Fibroblast of the conjunctiva (primary cell): ENCODE measurements at regions not wholly inside any gene's neighbourhood (a gene's known extent, or its start where the extent isn't known, plus 50 kb on each side); places are given as distances from the start of the nearest gene placed in this dataset.
"Not testable (repeated sequence)": the region's sequence is repeated elsewhere in the genome, so short reads cannot be mapped to it uniquely, and the experiment has no call there.

Source experiments
- DNase-seq: peaks from one replicate; pipeline ENCODE4 v3.0.0-alpha.2; 2010; ENCODE audit warnings: low read depth

- DNase-seq, result no peak
Measured at GRCh38 chr1:198934426-198934825, 295.6 kb downstream of the PTPRC start.

GRCh38 chr1:198934901-198935305 lies 296.1 kb downstream of the PTPRC start:
- DNase-seq, result no peak

- DNase-seq, result peak; percentile 87
Measured at GRCh38 chr1:198935306-198935921, 296.6 kb downstream of the PTPRC start.

GRCh38 chr1:198936371-198937083 lies 297.7 kb downstream of the PTPRC start:
- no peak for DNase-seq

- peak; percentile 92 for DNase-seq
Measured at GRCh38 chr1:198937231-198938031, 298.6 kb downstream of the PTPRC start.

GRCh38 chr1:198939286-198939685 lies 300.4 kb downstream of the PTPRC start:
- DNase-seq, result no peak

GRCh38 chr1:198939956-198940355 lies 301.1 kb downstream of the PTPRC start:
- DNase-seq, result no peak

GRCh38 chr1:198942466-198942865 lies 303.6 kb downstream of the PTPRC start:
- DNase-seq, result no peak

GRCh38 chr1:198943484-198944187 lies 304.8 kb downstream of the PTPRC start:
- DNase-seq, result no peak

- no peak for DNase-seq
Measured at GRCh38 chr1:198947456-198947855, 308.6 kb downstream of the PTPRC start.

GRCh38 chr1:198948895-198949659 lies 310.2 kb downstream of the PTPRC start:
- no peak for DNase-seq

- no peak for DNase-seq
Measured at GRCh38 chr1:198950036-198950435, 311.2 kb downstream of the PTPRC start.

- DNase-seq, result no peak
Measured at GRCh38 chr1:198955085-198955484, 316.2 kb downstream of the PTPRC start.

- DNase-seq, result no peak
Measured at GRCh38 chr1:198957044-198957443, 318.2 kb downstream of the PTPRC start.

GRCh38 chr1:198959032-198959431 lies 320.2 kb downstream of the PTPRC start:
- DNase-seq, result no peak

GRCh38 chr1:198959676-198960075 lies 320.8 kb downstream of the PTPRC start:
- no peak for DNase-seq

- DNase-seq, result not testable (repeated sequence)
Measured at GRCh38 chr1:198963796-198964195, 325.0 kb downstream of the PTPRC start.

- DNase-seq, result no peak
Measured at GRCh38 chr1:198966519-198966918, 327.7 kb downstream of the PTPRC start.

GRCh38 chr1:198967566-198967965 lies 328.7 kb downstream of the PTPRC start:
- DNase-seq, result no peak

GRCh38 chr1:198968866-198969265 lies 330.0 kb downstream of the PTPRC start:
- no peak for DNase-seq

GRCh38 chr1:198969981-198970380 lies 331.1 kb downstream of the PTPRC start:
- DNase-seq, result no peak

- peak; percentile 14 for DNase-seq
Measured at GRCh38 chr1:198970916-198971315, 332.1 kb downstream of the PTPRC start.
